Middle frontal gyrus (tissue), 1 donor: ENCODE measurements at regions not wholly inside any gene's neighbourhood (a gene's known extent, or its start where the extent isn't known, plus 50 kb on each side); places are given as distances from the start of the nearest gene placed in this dataset.
"Not testable (repeated sequence)": the region's sequence is repeated elsewhere in the genome, so short reads cannot be mapped to it uniquely, and the experiment has no call there.

Experiments used
- DNase-seq: peaks from one replicate; pipeline ENCODE4 v3.0.0-alpha.2; 2015; ENCODE audit warnings: low spot score; ENCODE audit errors: extremely low spot score

GRCh38 chr6:145561095-145562072 lies 173.9 kb downstream of the EPM2A start:
- no peak for DNase-seq

DNA sequence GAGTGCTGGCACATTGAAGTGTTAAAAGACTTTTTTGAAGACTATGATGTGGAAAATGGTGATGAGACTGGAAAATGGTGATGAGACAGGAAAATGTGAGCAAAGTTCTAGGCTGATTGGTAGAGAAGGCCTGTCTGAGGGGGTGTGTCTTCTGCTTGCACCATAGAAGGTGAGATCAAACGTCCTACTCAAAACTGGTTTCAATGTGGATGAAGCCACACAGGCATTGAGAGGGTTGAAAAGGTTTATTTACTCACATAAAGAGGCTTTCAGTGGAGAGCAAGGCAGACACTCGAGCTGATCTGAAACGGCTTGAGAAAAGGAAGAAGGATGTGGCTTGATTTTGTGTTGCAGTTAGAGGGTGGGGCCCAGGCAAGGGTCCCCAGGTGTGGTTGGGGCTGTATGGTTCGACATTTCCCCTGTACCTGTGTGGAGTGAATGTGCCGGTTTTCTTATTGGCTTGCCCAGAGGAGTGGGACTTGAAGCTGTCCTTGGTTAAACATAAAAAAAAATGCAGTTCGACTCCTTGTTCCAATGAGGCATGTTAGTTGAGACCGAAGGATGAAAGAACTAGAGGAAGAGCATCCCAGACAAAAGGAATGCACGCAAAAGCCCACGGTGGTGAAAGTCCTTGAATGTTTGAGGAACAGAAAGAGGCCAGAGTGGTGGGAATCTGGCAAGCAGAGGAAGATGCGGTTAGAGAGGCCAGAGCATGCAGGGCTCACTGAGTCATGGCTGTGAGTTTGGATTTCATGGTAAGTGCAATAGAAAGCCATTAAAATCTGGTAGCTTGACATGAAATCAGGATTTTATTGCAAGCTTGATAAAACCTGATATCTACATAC lies 172.3 kb downstream of the EPM2A start:
- no peak for DNase-seq

DNA sequence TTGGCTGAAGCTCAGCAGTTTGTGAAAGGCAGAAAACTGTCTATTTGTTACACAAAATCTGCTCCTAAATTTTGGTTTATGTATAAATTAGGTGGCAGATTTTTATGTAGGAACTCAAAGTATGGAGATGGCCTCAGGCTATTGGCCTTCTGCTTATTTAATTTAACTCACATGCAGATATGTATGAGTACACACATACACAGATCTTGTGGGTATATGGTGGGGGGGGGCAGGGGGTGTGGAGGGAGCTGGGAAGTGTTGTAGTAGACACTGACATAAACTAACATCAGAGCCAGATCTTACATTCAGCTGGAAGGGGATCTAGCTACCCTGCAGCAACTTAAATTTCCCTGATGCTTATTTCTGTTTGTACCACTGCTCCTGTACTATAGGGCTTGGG lies 170.8 kb downstream of the EPM2A start:
- no peak for DNase-seq

DNA sequence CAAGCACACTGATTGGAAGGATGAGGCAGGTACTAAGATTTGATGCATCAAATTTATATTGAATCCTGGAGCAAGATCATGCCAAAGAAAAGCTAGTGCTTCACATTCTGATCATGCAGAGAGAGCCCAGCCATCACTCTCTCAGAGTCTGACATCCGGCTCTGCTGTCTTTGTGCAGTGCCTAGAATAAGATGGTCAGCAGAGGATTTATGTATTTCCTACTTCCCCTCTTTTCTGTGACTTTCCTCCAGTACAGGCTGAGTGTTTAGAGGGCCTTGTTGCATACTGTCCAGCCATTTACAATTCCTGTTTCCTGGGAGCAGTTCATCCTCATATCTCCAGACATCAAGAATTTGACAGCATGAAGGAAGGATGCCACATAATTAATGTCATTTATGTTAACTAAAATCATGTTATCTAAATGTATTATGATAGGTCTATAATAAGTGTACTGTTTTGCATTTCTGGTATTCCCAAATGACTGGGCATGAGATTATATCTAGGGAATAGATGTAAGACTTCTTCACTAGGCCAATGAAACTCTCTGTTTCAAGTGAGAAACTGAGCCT lies 167.6 kb downstream of the EPM2A start:
- DNase-seq: no peak

DNA sequence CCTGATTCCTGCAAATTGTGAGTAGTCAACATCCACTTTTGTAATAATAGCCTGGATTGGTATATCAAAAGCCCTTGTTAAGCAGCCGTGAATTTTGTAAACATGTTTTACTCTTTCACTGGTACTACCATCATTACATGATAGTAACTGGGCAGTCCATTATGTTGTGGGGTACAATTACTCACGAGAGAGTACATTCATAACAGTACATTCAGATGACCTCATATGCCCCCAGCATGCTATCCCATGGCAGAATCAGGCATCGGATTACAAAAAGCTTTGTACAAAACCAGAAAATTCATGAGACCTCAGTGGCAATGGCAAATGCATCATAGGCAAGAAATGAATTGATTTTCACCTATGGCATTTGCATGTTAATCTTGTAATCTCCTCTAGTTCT lies 166.2 kb downstream of the EPM2A start:
- no peak for DNase-seq

GRCh38 chr6:145570336-145570735 lies 165.0 kb downstream of the EPM2A start:
- not testable (repeated sequence) for DNase-seq

- DNase-seq: not testable (repeated sequence)
Observed at GRCh38 chr6:145574269-145574668, 161.1 kb downstream of the EPM2A start.
